ENCODE measurements at regions not wholly inside any gene's neighbourhood (a gene's known extent, or its start where the extent isn't known, plus 50 kb on each side); places are given as distances from the start of the nearest gene placed in this dataset.

- no peak for DNase-seq (ENCODE audit: low read depth in 3 of 3)
These were observed 455.0 kb upstream of the TMPO start for GRCh38 chr12:98060411-98060810.

- no peak for DNase-seq (ENCODE audit: low read depth in 3 of 3)
These were observed 452.7 kb upstream of the TMPO start for GRCh38 chr12:98062464-98063245.

DNA sequence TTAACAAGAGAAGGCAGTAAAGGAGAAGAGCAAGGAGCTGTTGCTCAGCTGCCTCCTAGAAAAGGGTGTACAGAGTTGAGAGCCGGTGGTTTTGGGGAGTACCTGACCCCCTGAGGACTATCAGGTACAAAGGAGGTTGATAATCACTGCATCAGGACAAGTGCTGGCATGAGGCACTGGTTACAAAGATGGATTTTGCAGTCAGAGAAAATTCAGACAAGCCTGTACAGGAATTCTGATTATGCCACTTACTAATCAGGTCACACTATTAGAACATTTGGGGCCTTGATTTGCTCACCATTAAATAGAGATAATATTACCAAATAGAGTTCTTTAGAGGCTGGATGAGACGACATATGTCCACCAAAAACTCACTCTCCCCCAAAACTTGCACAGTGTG lies 450.9 kb upstream of the TMPO start:
- DNase-seq (ENCODE audit: low read depth in 3 of 3), result no peak

GRCh38 chr12:98067795-98068194 lies 447.6 kb upstream of the TMPO start:
- DNase-seq (ENCODE audit: low read depth in 3 of 3), result no peak

- DNase-seq (ENCODE audit: low read depth in 3 of 3), result no peak
These were observed 441.8 kb upstream of the TMPO start for GRCh38 chr12:98073610-98074009.

DNA sequence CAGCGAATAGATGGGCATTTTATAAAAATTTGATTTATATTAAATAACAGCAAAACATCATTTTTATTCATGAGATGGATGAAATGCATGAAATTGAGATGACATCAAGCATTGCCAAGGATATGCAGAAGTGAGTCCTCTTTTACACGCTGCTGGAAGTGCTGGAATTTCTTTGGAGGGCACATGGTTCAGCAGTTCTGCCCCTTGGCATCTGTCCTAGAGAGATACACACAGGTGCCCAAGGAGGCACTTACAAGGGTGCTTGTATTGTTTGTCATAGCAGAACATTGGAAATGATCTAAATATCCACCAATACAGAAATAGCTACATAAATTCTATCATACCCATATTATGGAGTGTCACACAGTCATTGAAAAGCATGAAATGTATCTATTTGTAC lies 441.1 kb upstream of the TMPO start:
- DNase-seq (ENCODE audit: low read depth in 3 of 3), result no peak

- DNase-seq (ENCODE audit: low read depth in 3 of 3), result no peak
These were observed 431.0 kb upstream of the TMPO start for GRCh38 chr12:98084391-98084790.

- DNase-seq (ENCODE audit: low read depth in 3 of 3), result no peak
These were observed 430.2 kb upstream of the TMPO start for GRCh38 chr12:98085046-98085755.

GRCh38 chr12:98090731-98091130 lies 424.7 kb upstream of the TMPO start:
- no peak for DNase-seq (ENCODE audit: low read depth in 3 of 3)

GRCh38 chr12:98096436-98096835 lies 419.0 kb upstream of the TMPO start:
- DNase-seq (ENCODE audit: low read depth in 3 of 3), result no peak

DNA sequence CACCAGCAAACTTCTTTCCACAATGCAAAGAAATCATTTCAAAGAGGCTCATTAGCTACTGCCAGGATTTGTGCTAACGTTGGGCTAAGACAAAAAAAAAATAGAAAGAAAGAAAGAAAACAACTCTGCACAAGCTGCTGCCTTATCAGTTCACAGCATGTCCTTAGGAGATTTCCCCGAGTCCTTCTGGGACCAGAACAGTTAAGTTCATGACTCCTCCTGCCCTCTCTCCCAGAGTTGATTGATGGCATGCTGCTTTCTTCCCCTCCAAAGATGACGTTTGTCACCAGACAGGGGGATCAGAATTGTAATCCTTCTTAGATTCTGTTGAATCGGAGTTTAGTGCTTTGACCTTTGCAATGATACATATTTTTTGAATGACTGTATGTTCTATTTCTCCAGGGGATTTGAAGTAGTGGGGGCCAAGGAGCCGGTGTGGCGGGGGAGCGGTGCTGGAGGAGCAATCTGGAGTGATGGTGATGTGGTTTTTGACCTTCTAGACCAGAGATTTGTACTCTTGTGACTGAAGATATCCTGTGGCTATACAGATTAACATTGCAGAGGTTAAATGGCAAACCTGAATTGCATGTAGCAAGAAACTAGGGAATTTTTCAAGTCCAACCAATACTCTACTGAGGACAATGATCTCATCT lies 409.2 kb upstream of the TMPO start:
- no peak for DNase-seq (ENCODE audit: low read depth in 3 of 3)

DNA sequence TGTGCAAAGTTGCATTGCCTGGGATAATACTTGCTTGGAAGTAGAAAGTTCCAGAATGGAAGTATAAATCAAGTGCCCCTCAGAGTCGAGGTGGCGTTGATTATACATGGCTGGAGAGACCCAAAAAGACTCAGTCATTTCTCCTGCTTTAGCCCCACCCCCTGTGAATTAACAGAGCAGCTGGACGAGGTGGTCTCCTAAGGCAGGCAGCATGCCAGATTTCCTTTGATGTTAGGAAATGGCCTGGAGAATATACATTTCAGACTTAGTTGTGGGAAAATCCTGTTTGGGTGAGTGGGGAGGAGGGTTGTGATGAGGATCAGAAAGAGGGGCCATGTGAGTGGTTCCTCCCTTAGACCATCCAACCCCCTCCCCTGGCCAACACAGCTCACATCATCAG lies 406.1 kb upstream of the TMPO start:
- DNase-seq (ENCODE audit: low read depth in 3 of 3), result no peak

DNA sequence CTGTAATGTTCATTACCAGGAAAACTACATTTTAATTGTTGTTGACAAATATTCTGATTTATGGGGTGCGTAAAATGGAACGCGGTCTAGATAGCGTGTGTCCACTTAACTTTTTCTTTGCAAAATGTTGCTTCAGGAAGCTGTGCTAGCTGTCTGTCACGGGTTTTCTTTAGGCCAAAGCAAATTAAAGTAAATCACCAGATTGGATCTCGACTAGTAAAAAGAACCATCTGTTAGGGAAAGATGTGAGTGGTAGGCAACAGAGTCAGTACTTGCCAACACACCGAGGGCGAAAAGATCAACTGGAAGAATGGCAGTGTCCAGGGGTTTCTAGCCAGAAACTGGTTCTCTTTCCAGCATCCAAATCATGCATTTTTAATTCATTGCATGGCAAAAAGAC lies 404.9 kb upstream of the TMPO start:
- DNase-seq (ENCODE audit: low read depth in 3 of 3), result no peak

- no peak for DNase-seq (ENCODE audit: low read depth in 3 of 3)
These were observed 401.8 kb upstream of the TMPO start for GRCh38 chr12:98113548-98113947.

DNA sequence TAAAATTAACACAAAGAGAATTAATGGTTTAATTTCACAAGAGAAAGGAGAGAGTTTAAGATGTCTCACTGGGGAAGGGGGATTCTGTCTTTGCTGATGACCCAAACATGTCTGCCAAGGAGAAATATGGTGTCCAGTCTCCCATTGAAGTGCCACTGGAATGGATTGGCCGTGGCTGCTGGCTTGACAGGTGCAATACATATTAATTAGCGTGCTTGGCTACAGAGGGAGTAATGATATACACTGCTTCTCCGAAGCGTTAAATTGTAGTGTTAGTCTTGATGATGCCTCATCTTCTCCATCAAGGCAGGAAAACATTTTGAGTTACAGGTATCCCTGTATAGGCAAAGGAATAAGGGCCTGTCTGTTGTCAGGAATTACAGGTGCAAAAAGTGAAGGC lies 393.4 kb upstream of the TMPO start:
- DNase-seq (ENCODE audit: low read depth in 3 of 3), result no peak

DNA sequence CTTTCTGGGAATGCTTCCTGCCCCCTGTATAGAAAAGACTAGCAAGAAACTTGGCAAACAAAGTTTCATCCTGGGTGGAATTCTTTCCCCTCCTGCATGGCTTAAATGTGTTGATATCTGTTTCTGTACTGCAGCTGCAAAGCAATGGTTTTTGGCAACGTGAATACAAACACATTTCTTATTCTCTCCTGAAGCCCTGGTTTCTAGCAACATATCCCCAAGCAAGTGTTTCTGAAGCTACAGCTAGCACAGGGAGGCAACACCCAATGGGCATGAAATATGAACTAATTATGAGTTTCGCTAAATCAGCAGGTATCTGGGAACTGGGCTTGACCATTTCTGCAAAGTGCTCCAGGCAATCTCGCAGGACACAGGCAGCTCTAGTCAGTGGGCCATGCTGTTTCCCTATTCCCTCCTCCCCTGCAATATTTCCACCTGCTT lies 392.3 kb upstream of the TMPO start:
- no peak for DNase-seq (ENCODE audit: low read depth in 3 of 3)

DNA sequence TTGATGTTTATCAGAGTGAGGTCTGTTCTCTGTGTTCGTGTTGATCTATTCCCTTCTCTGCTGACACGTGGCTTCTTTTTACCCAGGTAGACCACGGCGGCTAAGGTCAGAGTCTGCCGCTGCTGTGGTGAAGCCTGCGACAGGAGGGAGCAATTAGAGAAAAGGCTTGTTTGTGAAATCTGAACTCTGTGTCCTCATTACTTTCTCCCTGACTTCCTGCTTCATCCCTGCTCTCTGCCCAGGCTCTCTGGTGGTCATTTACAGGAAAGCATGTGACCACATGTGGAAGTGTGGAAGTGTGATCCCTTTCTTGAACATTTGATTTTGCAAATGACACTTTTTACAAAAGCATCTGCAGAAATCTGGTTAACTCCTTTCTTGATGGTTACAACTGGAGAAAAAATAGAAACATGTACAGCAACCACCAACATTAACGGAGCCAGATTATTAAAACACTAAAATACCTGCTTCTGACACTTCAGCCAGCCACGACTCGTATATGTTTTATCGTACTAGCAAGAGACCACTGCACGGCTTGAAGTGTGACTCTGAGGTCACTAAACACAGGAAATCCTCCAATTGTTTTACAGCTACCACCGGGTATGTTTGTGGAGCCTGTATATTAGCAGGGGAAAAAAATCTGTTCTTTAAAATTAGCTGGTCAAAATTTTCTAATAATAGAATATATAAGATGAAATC lies 388.6 kb upstream of the TMPO start:
- DNase-seq (ENCODE audit: low read depth in 3 of 3), result no peak

DNA sequence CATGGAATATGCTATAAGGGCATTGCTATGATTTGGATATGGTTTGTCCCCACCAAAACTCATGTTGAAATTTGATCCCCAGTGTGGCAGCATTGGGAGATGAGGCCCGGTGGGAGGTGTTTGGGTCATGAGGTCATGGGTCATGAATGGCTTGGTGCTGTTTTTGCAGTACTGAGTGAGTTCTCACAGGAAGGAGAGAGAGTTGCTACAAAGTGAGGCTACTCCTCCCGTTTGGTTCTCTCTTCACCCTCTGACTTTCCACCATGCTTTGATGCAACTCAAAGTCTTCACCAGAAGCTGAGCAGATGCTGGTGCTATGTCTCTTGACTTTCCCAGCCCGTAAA lies 388.1 kb upstream of the TMPO start:
- no peak for DNase-seq (ENCODE audit: low read depth in 3 of 3)

DNA sequence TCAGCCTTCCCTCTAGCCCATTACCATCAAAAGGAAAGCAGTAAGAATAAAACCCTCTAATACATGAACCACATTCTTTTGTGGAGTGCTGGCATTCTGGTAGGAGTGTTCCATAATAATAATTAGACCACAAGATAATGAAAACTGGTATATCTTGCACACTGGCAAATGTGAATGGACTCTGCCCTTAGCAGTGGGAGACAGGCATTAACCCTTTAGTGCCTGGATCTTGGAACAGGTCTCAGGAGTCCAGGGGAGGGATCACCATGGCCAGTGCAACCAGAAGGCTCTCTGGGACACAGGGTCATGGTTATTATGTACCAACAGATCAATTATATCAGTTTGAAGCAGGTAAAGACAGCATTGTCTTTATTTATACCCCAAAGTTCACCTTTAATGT lies 387.5 kb upstream of the TMPO start:
- no peak for DNase-seq (ENCODE audit: low read depth in 3 of 3)

DNA sequence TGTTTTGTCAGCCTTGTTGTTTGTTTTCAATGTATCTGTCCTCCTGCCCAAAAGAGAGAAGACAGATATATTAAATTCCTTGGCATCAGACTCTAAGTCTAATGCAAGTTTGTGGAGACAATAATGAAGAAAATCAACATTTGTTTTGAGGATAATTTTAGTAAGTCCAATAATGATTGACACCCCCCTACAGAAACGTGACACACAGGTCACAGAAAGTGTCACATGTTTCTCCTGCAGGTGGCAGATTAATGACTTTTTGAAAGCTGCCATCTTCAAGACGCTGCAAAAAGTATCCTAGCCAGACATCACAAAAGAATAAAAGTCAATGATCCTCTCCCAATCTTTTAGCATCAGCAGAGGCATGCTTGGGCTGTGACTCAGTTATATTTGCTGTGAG lies 378.8 kb upstream of the TMPO start:
- DNase-seq (ENCODE audit: low read depth in 3 of 3), result no peak

DNA sequence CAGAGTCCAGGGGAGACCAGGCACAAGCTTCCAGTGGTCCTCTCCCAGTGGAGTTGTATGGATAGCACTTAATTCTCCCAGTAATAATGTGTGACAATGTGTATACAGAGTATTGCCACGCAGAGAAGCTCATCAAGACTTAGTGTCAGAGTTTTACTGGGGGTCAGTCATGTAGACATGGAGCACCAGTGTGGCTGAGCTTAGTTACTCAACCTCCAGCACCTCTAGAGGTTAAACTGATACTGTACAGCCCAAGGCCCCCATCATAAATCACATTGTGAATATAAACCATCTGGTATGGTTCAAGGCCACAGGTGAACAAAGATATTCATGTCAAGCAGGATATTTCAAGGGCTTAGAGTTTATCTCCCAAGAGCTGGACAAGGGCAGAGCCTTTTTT lies 378.1 kb upstream of the TMPO start:
- no peak for DNase-seq (ENCODE audit: low read depth in 3 of 3)

DNA sequence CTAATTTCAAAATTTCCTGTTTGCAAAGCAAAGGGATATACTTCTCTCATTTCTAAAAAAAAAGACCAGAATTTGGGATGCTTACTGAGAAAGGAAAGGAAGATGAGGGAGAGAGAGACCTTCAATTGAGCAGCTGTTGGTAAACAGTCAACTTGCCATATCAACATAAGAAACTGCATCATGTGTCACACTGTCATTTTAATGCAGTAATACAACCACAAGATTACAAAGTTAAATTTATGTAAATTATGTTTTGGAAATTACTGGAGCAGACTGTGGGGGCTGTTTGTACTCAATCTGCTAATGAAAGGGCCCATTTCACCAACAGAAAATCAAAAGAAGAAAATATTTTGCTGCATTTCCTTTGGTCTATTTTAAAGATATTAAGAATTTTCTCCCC lies 370.4 kb upstream of the TMPO start:
- no peak for DNase-seq (ENCODE audit: low read depth in 3 of 3)

DNA sequence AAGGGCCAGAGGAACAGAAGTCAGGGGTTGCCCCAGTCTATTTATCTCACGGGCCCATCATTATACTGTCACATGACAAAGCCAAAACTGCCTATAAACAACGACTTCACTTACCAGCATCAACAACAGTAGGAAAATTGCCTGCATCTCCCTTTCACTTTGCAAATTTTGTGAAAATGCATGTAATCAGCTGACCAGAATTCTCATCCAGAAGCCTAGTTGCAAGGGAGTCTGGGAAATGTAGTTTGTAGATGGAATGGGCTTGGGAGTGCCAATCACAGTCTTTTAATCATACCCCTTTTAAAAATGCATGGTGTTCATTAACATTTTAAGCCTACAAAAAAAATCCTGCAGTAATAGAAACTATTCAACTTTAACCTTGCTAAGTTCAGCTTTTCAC lies 369.3 kb upstream of the TMPO start:
- no peak for DNase-seq (ENCODE audit: low read depth in 3 of 3)
